ENCODE measurements at regions not wholly inside any gene's neighbourhood (a gene's known extent, or its start where the extent isn't known, plus 50 kb on each side); places are given as distances from the start of the nearest gene placed in this dataset.

- H3K9me3 Mint-ChIP-seq, result peaks cover 12% of the 10 kb centered on the region
- H3K4me1 Mint-ChIP-seq, result no peaks in the 10 kb centered on the region
- H3K36me3 Mint-ChIP-seq (ENCODE audit: low read depth), result no peaks in the 10 kb centered on the region
Measured at GRCh38 chr7:90092506-90092905, 61.8 kb upstream of the STEAP1 start.

DNA sequence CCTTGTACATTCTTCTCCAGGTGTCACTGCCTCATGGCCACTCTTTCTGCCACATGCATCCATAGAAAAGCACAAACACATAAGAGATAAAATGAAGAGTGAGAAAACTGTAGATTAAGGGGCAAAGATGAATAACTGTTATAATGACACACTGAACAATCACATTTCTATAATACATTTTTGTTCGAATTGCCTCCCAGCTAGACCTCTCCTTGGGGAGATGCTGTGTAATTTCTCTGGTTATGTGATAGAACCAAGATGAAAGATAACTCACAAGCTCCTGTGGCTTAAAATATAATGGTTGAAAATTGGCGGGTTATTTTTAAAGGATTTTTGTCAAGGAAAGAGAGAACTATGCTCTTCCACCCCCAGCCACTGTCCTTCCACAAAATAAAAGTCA lies 60.2 kb upstream of the STEAP1 start:
- Mint-ChIP-seq H3K4me3 (no peak overlapping the region), H3K36me3 (ENCODE audit: low read depth) (no peaks in the 10 kb centered on the region), H3K4me1 (no peaks in the 10 kb centered on the region), H3K27me3 (ENCODE audit: low read depth) (no peaks in the 10 kb centered on the region), H3K27ac (no peak overlapping the region), H3K9me3 (peaks cover 10% of the 10 kb centered on the region)
- no peak for TF ChIP-seq CTCF (IDR thresholded peaks at IDR 0.05; ENCODE audit: unreplicated experiment in 3 of 3)

More at GRCh38 chr7:90092506-90092905, 61.8 kb upstream of the STEAP1 start:
- Mint-ChIP-seq H3K27me3 (ENCODE audit: low read depth) (no peaks in the 10 kb centered on the region), H3K4me3 (no peak overlapping the region), H3K27ac (no peak overlapping the region)
- no peak for TF ChIP-seq CTCF (IDR thresholded peaks at IDR 0.05; ENCODE audit: unreplicated experiment in 3 of 3)

Data from nephron (organoid).